H1 (cell line): ENCODE measurements at regions not wholly inside any gene's neighbourhood (a gene's known extent, or its start where the extent isn't known, plus 50 kb on each side); places are given as distances from the start of the nearest gene placed in this dataset.

Source experiments
- CTCF ChIA-PET: fragments of 300-600 bp; sonication (Branson Sonifier 250); formaldehyde crosslinking; loops from one replicate; lab custom pipeline; 2021; ENCODE audit not compliant: partially characterized antibody; lab: Charles Lee
- POLR2A ChIA-PET: fragments of 300-600 bp; sonication (Branson Sonifier 250); formaldehyde crosslinking; loops from one replicate; lab custom pipeline; 2021; ENCODE audit warnings: inconsistent platforms; ENCODE audit not compliant: partially characterized antibody; lab: Charles Lee
- DNase-seq, 2 experiments: peaks; one replicate each; pipeline versions ENCODE4 v3.0.0 to v3.0.0-alpha.2; 2010 to 2022; ENCODE audit warnings: low spot score in 2 of 2, low read depth in 1 of 2, mixed read lengths in 1 of 2
- FAIRE-seq: peaks from 2 replicates; lab custom pipeline; 2011; peaks lifted over from hg19 to GRCh38; lab: Jason Lieb, UNC
- H2AFZ ChIP-seq: 2 replicates; pipeline ENCODE4 v1.8.1; 2012; ENCODE audit warnings: low read length, inconsistent platforms
- H2AK5ac ChIP-seq: 2 replicates; pipeline ENCODE4 v1.6.1; 2013; ENCODE audit warnings: low read depth, low read length
- H2BK120ac ChIP-seq: replicated peaks from 2 replicates; pipeline ENCODE3; 2013; ENCODE audit warnings: low read depth, low read length, inconsistent platforms
- H2BK12ac ChIP-seq: 2 replicates; pipeline ENCODE4 v1.6.1; 2013; ENCODE audit warnings: low read depth, low read length
- H2BK15ac ChIP-seq: 2 replicates; pipeline ENCODE4 v1.6.1; 2013; ENCODE audit warnings: low read length
- H2BK20ac ChIP-seq: 2 replicates; pipeline ENCODE4 v1.6.1; 2013; ENCODE audit warnings: low read length
- H2BK5ac ChIP-seq: 2 replicates; pipeline ENCODE4 v1.6.1; 2013; ENCODE audit warnings: low read depth, low read length
- H3K14ac ChIP-seq: 2 replicates; pipeline ENCODE4 v1.6.1; 2013; ENCODE audit warnings: inconsistent platforms; ENCODE audit not compliant: insufficient read length
- H3K18ac ChIP-seq: 2 replicates; pipeline ENCODE4 v1.6.1; 2013; ENCODE audit warnings: low read length; ENCODE audit errors: extremely low read depth
- H3K23ac ChIP-seq: 2 replicates; pipeline ENCODE4 v1.6.1; 2013; ENCODE audit warnings: inconsistent platforms; ENCODE audit not compliant: insufficient read length
- H3K23me2 ChIP-seq: 2 replicates; pipeline ENCODE4 v1.6.1; 2013; ENCODE audit warnings: low read depth, low read length
- H3K27ac ChIP-seq: 2 replicates; pipeline ENCODE4 v1.6.1; 2011; ENCODE audit warnings: low read depth, low read length, inconsistent platforms
- H3K27me3 ChIP-seq, 4 experiments: replicated peaks in 1 of 4; 1 replicate in 1 of 4; 2 replicates in 3 of 4; pipeline versions ENCODE4 v1.6.1 to v1.8.1; 2011 to 2013; ENCODE audit warnings: low read length in 3 of 4, mild to moderate bottlenecking in 3 of 4, inconsistent platforms in 2 of 4, mixed read lengths in 2 of 4, moderate library complexity in 1 of 4; ENCODE audit not compliant: control insufficient read depth in 3 of 4, insufficient read depth in 3 of 4; ENCODE audit errors: extremely low read depth in 1 of 4
- H3K36me3 ChIP-seq, 4 experiments: 2 replicates each; pipeline versions ENCODE4 v1.6.1 to v1.8.1; 2011 to 2013; ENCODE audit warnings: mild to moderate bottlenecking in 4 of 4, low read length in 3 of 4, moderate library complexity in 2 of 4, control low read depth in 1 of 4, inconsistent platforms in 1 of 4; ENCODE audit not compliant: insufficient read depth in 4 of 4, control insufficient read depth in 2 of 4
- H3K4ac ChIP-seq: replicated peaks from 2 replicates; pipeline ENCODE3; 2013; ENCODE audit warnings: low read length, low read depth, mixed read lengths, inconsistent platforms; ENCODE audit not compliant: insufficient read length
- H3K4me1 ChIP-seq, 4 experiments: replicated peaks in 1 of 4; 1 replicate in 1 of 4; 2 replicates in 3 of 4; pipeline versions ENCODE4 v1.6.1 to v1.8.1; 2011 to 2013; ENCODE audit warnings: low read length in 3 of 4, inconsistent platforms in 2 of 4, mixed read lengths in 1 of 4; ENCODE audit not compliant: insufficient read depth in 4 of 4, control insufficient read depth in 3 of 4
- H3K4me2 ChIP-seq, 2 experiments: 2 replicates each; pipeline versions ENCODE4 v1.6.1 to v1.8.1; 2011 to 2013; ENCODE audit warnings: low read depth in 2 of 2, low read length in 2 of 2, control low read depth in 1 of 2, inconsistent platforms in 1 of 2, mild to moderate bottlenecking in 1 of 2; ENCODE audit not compliant: insufficient read depth in 1 of 2
- H3K4me3 ChIP-seq, 4 experiments: fragments of 200-600, 300-600 bp in 1 of 4; sonication (generic), shearing (Covaris generic), sonication (Bioruptor Twin) in 1 of 4; 2 replicates each; pipeline versions ENCODE4 v1.5.1 to v1.8.1; 2011 to 2016; ENCODE audit warnings: low read length in 4 of 4, low read depth in 3 of 4, control low read depth in 2 of 4, inconsistent platforms in 2 of 4, mild to moderate bottlenecking in 2 of 4, mixed read lengths in 1 of 4, moderate library complexity in 1 of 4; ENCODE audit not compliant: insufficient read depth in 2 of 4; ENCODE audit errors: extremely low read depth in 1 of 4
- H3K56ac ChIP-seq: replicated peaks from 2 replicates; pipeline ENCODE3; 2013; ENCODE audit warnings: low read depth, mild to moderate bottlenecking, mixed read lengths, low read length, inconsistent platforms; ENCODE audit not compliant: insufficient read length
- H3K79me1 ChIP-seq: 2 replicates; pipeline ENCODE4 v1.6.1; 2013; ENCODE audit warnings: low read depth, low read length, control low read depth
- H3K79me2 ChIP-seq, 2 experiments: 2 replicates each; pipeline versions ENCODE4 v1.6.1 to v1.8.1; 2012 to 2013; ENCODE audit warnings: low read length in 2 of 2, mild to moderate bottlenecking in 2 of 2, inconsistent platforms in 1 of 2; ENCODE audit not compliant: insufficient read depth in 2 of 2, control insufficient read depth in 1 of 2
- H3K9ac ChIP-seq, 4 experiments: replicated peaks in 1 of 4; 1 replicate in 1 of 4; 2 replicates in 3 of 4; pipeline versions ENCODE4 v1.6.1 to v1.8.1; 2011 to 2013; ENCODE audit warnings: low read depth in 3 of 4, low read length in 3 of 4, control low read depth in 2 of 4, mild to moderate bottlenecking in 2 of 4, moderate library complexity in 2 of 4, inconsistent platforms in 1 of 4; ENCODE audit errors: extremely low read depth in 1 of 4
- H3K9me3 ChIP-seq, 2 experiments: 2 replicates each; pipeline versions ENCODE4 v1.6.1 to v1.8.1; 2012 to 2013; ENCODE audit warnings: mild to moderate bottlenecking in 2 of 2, moderate library complexity in 2 of 2, control low read depth in 1 of 2, inconsistent platforms in 1 of 2, low read depth in 1 of 2, low read length in 1 of 2, mixed read lengths in 1 of 2; ENCODE audit not compliant: insufficient read depth in 2 of 2
- H4K20me1 ChIP-seq, 2 experiments: replicated peaks in 1 of 2; 2 replicates each; pipeline versions ENCODE3 to v1.8.1; 2011 to 2013; ENCODE audit warnings: inconsistent platforms in 2 of 2, low read length in 2 of 2, mild to moderate bottlenecking in 1 of 2; ENCODE audit not compliant: insufficient read depth in 2 of 2, control insufficient read depth in 1 of 2
- H4K5ac ChIP-seq: 2 replicates; pipeline ENCODE4 v1.6.1; 2013; ENCODE audit warnings: low read length, low read depth, mixed read lengths, inconsistent platforms; ENCODE audit not compliant: insufficient read length
- H4K8ac ChIP-seq: 2 replicates; pipeline ENCODE4 v1.8.0; 2013; ENCODE audit warnings: mild to moderate bottlenecking, moderate library complexity, low read length, inconsistent platforms; ENCODE audit not compliant: insufficient read depth; ENCODE audit errors: extremely low read depth
- H4K91ac ChIP-seq: replicated peaks from 2 replicates; pipeline ENCODE3; 2013; ENCODE audit warnings: low read length, mixed read lengths, inconsistent platforms; ENCODE audit not compliant: insufficient read length
- POU5F1 ChIP-seq: IDR thresholded peaks from 2 replicates; pipeline ENCODE4 v1.6.1; 2011; ENCODE audit warnings: low read depth, mild to moderate bottlenecking, low read length, moderate library complexity
- RXRA ChIP-seq: IDR thresholded peaks from 2 replicates; pipeline ENCODE4 v1.6.1; 2011; ENCODE audit warnings: low read depth, mild to moderate bottlenecking, low read length, moderate library complexity; ENCODE audit not compliant: insufficient read depth
- WGBS, 2 experiments: shearing (Covaris generic) in 1 of 2; methylation state at CpG; one replicate each; pipeline versions ENCODE4 v1.1.6 to v1.1.7; 2013 to 2015; ENCODE audit warnings: low lambda C conversion rate in 2 of 2, mixed read lengths in 2 of 2, inconsistent platforms in 1 of 2, low coverage in 1 of 2, missing lambda C conversion rate in 1 of 2; ENCODE audit not compliant: insufficient replicate concordance in 2 of 2, insufficient coverage in 1 of 2, insufficient read length in 1 of 2; ENCODE audit errors: extremely low coverage in 1 of 2, missing lambda C conversion rate in 1 of 2; 5-methylcytosine and 5-hydroxymethylcytosine counted together

GRCh38 chr4:18103876-18104605 lies 82.5 kb upstream of the LCORL start:
- Histone ChIP-seq H2AFZ (no peak overlapping the region), H3K9me3 (peaks cover 56 to 65% of the 10 kb centered on the region in 2 experiments), H4K20me1 (no peaks in the 10 kb centered on the region), H3K56ac (no peak overlapping the region), H3K4me1 (no peaks in the 10 kb centered on the region), H3K79me1 (no peaks in the 10 kb centered on the region), H2BK5ac (no peak overlapping the region), H3K27ac (no peak overlapping the region), H3K23me2 (no peaks in the 10 kb centered on the region), H2BK20ac (no peak overlapping the region), H3K79me2 (no peaks in the 10 kb centered on the region), H2BK120ac (no peak overlapping the region), H2BK15ac (no peak overlapping the region), H4K8ac (no peak overlapping the region), H3K27me3 (no peaks in the 10 kb centered on the region), H3K4ac (no peak overlapping the region), H3K18ac (no peak overlapping the region), H2AK5ac (no peak overlapping the region), H3K36me3 (no peaks in the 10 kb centered on the region), H4K91ac (no peak overlapping the region), H4K5ac (no peak overlapping the region), H3K23ac (no peak overlapping the region), H3K9ac (no peak overlapping the region), H2BK12ac (no peak overlapping the region), H3K4me3 (no peak overlapping the region), H3K14ac (no peak overlapping the region), H3K4me2 (no peak overlapping the region)
- ChIA-PET POLR2A (no interaction called here), CTCF (interaction anchor here (1.1 kb wide), 1 partner anchor 13 kb away, joined by 3 read pairs; no protein-coding TSS in a partner anchor)
- TF ChIP-seq RXRA = no peak
- TF ChIP-seq POU5F1 = no peak
- FAIRE-seq = no peak
- WGBS, 2 experiments = 91% methylated on average over 3 of the region's 3 CpGs; no CpG with 5 or more reads in 1 of the 2 experiments
- no peak for DNase-seq
